LHCN-M2 (cell line): ENCODE measurements at regions not wholly inside any gene's neighbourhood (a gene's known extent, or its start where the extent isn't known, plus 50 kb on each side); places are given as distances from the start of the nearest gene placed in this dataset.
"Not testable (repeated sequence)": the region's sequence is repeated elsewhere in the genome, so short reads cannot be mapped to it uniquely, and the experiment has no call there.

Experiments used
- DNase-seq: peaks from one replicate; pipeline ENCODE4 v3.0.0-alpha.2; 2012; ENCODE audit warnings: low read depth

DNA sequence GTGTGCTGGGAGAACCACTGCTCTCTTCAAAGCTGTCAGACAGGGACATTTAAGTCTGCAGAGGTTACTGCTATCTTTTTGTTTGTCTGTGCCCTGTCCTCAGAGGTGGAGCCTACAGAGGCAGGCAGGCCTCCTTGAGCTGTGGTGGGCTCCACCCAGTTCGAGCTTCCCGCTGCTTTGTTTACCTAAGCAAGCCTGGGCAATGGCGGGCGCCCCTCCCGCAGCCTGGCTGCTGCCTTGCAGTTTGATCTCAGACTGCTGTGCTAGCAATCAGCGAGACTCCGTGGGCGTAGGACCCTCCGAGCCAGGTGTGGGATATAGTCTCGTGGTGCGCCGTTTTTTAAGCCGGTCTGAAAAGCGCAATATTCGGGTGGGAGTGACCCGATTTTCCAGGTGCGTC lies 164.0 kb downstream of the HRH4 start:
- not testable (repeated sequence) for DNase-seq

DNA sequence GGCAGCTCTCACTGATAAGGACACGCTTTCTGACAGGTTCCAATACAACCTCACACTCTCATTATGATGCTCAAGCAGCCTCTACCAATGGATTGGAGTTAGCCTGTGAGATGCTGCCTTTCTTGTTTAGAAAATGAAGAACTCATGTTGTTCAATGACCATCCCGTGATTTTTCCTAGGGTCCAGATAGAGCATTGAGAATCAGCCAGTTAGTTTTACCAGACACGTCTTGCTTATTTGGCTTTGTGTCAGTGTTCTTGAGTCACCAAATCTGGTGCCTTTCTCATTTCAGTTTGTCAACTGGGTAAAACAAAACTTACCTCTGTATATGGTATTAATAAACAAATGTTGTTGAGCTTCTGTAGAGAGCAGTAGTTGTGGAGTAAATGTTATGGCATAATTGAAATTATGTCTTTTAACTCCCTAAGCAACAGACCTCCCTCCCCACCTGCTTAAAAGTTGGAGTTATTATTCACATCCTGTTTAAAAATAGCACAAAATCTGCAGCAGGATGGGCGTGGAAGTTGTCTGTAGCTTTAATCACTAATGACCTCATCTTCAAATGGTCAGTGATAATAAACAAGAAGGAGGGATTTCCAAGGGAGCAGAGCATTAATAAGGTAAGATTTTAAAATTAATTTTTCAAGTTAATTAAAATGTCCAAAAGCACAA lies 167.3 kb downstream of the HRH4 start:
- DNase-seq = peak; percentile 1

GRCh38 chr18:24628326-24628725 lies 167.9 kb downstream of the HRH4 start:
- peak; percentile 1 for DNase-seq

DNA sequence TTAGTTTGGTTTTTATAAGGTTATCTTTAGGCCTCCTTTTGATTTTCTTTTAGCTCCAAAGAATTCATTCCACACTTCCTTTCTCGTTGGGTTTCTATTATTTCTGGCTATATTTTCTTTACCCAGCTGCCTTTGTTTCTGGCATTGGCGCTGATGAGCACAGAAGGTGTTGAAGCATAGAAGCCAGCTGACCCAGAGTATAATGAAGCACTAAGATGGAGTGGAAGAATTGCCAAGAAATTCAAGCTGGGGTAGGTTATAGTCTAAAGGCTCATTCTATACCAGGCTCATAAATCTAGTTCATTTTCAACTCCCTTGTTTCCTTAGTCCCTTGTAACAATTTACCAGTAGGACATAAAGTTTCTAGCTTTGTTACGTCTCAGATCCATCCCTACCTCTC lies 169.5 kb downstream of the HRH4 start:
- DNase-seq = no peak

GRCh38 chr18:24630346-24630880 lies 170.0 kb downstream of the HRH4 start:
- DNase-seq = no peak

DNA sequence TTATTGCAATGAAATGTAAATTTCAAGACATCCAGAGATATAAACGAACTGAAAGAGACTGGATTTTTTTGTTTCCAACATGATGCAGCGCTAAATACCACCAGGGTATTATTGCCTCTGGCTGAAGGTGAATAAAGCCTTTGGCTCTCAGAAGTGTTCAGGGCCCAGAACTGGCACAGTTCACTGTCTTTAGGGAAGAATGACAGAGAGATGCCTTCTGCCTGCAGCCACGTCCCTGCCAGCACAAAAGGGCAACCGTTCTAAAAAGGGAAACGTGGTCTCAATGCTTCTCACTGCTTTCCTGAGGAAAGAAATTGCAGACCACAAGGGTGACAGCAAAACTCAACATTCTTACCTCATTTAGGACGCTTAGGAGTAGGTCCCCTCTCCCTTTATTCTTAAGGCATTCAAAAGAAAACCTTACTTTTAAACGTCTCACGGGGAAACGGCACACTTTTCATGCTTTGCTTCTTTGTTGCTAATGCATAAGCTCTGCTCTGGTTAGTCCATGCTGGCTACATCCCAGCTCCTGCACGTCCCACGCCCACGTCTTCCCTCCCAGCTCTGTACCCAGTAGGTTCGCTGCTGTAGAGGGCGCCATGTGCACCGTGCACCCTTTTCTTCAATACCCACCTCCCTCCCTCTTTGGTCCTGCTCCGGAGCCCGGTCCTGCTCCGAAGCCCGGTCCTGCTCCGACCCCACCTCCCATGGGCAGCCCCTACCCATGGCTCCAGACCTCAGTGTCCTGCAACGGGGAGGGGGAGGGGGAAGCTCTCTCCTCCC lies 171.0 kb downstream of the HRH4 start:
- no peak for DNase-seq

DNA sequence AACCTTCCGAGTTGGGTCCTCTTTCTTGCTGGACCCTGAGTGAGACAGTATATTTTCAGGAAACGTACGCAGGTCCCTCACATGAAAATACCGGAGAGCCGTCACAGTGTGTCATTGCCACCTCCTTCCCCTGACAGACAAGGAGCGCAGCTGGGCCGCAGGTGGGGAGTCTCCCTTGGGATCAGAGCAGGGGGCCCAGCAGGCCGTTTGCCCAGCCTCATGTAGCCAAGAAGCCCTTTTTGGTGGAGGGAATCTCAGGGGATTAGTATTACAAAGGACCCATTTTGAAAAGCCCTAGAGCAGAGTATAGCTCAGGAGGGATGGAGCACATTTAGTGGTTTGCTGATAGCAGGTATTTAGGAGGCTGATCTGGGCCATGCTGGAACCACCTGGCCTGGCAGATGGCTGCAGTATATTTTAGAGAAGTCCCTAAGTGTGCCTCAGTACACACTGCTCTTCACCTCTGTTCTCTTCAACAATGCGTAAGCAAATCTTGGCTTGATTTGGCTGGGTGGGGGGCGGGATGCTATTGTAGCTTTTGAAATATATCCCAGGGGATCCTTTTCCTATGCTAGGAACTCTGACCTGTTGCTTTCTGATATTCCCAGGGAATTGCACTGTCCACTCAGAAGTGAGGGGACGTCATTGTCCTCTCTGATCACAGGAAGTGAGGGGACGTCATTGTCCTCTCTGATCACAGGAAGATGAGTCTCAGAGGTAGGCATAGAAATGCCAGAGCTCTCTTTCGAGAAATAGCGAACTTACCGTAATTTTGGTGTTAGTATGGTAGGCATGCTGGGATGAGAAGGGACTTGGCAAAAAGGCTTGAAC lies 171.9 kb downstream of the HRH4 start:
- no peak for DNase-seq

GRCh38 chr18:24633121-24633520 lies 172.7 kb downstream of the HRH4 start:
- DNase-seq = peak; percentile 37

- DNase-seq = no peak
Measured at GRCh38 chr18:24649571-24649970, 189.1 kb downstream of the HRH4 start.

GRCh38 chr18:24651434-24651833 lies 191.0 kb downstream of the HRH4 start:
- no peak for DNase-seq

DNA sequence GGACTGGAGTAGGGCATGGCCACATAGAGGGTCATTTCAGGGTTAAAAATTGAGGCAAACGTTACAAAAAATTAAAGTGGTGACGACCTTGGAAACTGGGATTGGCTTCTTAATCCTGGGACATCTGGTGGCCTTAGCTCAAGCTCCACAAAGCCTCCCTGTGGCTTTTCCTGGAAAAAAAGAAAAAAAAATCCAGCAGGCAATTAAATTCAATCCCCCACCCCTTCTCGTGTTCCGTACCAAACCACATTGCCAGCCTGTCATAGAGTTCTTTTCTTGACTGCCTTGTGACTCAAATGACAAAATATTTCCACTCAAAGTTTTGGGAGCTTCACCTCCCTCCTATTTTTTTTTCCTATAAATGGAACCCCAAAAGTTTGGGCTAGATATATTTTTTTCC lies 195.6 kb downstream of the HRH4 start:
- DNase-seq = peak; percentile 2

GRCh38 chr18:24656551-24657443 lies 196.4 kb downstream of the HRH4 start:
- peak; percentile 37 for DNase-seq

- no peak for DNase-seq
Measured at GRCh38 chr18:24657444-24657842, 197.0 kb downstream of the HRH4 start.

DNA sequence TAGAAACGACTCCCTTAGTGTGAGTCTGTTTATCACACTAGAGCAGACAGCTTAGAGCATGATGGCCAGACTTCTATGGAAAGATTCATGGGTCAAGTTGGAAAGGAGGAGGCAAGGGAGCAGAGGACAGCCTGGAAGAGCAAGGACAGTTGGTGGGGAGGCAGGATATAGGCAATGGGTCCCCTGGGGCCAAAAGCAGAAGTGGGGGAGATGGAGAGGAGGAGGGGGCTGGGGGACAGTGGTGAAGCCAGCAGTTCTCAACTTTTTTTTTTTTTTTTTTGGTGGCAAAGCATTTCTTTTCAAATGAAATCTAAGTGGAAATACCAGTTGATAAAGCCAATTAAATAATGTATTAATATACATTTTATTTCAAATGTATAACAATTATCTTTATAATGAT lies 197.9 kb downstream of the HRH4 start:
- no peak for DNase-seq

DNA sequence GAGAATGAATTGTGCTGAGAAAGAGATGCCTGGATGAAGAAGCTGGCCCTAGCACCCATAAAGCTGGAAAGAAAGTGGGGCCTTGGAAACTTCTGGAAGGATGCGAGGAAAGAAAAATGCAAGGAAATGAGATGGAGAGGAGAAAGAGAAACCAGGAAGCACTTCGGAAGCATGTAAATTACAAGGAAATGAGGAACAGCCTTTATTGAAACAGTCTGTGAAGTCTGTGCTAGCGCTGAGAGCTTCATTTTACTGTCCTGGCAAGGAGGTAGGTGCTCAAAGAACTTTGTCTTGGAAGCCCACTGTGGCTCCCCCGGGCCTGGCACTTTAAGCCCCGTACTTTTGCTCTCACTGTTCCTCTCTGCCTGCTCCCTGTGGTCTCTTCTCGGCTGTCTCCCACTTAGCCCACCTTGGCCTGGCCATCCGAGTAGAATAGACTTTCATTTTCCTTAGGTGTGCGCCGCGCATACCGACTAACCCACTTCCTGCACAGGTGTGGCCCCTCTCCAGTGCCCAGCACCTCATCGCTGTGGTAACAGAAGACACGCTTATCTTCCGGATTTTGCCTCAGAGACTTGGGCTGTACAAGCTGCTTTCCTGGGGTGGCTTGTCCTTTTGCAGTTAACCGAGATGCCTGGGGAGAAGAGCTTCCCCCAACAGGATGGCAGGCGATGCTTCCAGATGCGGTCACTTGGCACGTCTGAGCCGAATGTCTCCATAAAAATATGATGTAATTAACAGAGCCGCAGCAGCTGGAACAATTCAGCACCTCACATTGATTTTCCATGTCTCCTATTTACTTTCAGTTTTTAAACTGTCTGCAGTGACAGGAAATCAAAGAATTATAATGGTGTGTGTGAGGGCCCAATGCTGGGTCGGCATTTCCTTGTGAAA lies 199.6 kb downstream of the HRH4 start:
- DNase-seq = peak; percentile 6

DNA sequence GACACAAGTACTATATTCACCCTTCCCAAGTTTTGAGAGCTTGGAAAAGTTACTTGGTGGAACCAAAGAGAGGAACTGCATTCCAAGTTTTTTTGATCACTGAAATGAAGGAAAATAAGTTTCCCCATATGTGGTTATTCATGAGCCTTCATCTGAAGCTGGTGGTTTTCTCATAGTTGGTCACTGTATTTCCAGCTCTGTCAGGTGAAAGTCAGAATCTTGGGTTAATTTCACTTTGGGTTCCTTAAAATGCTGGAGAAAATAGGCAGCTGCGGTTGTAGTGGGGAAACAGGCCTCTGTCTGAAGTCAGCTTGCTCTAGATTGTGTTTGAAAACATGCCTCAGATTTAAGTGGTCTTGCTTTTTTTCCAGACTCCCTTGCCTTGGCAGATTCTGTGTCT lies 200.5 kb downstream of the HRH4 start:
- DNase-seq = no peak

- no peak for DNase-seq
Measured at GRCh38 chr18:24662412-24662821, 202.0 kb downstream of the HRH4 start.

DNA sequence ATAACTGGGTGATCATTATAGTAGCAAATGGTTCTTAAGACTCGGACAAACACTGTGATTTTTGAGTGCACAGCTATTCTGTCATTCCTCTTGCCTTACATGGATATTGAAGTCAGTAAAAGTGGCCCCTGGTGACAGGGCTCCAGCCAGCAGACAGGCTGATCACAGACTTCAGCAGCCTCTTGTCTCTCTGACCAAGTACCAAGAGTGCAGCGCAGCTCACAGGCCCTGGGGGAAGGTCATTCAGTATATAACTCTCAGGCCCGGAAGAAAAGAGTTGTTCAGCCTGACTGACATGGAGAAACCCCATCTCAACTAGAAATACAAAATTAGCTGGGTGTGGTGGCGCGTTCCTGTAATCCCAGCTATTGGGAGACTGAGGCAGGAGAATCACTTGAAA lies 202.6 kb downstream of the HRH4 start:
- DNase-seq = no peak

- no peak for DNase-seq
Measured at GRCh38 chr18:24669015-24669414, 208.6 kb downstream of the HRH4 start.

DNA sequence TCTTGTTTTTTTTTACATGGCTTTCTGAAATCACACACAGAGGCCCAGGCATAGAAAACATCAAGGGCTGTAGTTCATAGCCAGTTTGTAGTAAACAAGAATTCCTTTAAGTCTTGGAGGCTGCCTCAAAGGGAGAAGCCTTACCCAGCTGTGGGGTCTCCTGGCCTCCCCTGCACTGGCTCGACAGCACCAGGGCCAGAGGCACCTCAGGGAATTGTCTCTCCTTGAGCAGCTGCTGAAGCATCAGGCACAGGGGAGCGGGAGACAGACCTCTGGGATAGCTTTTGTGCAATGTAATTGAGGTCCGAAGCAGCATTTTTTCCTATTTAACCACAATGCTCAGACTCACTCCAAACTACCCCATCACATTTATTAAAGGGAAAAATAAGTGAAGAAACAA lies 209.1 kb downstream of the HRH4 start:
- DNase-seq = no peak
